Glomerular endothelial cell (primary cell): ENCODE measurements at regions not wholly inside any gene's neighbourhood (a gene's known extent, or its start where the extent isn't known, plus 50 kb on each side); places are given as distances from the start of the nearest gene placed in this dataset.

Source experiments
- DNase-seq: peaks from one replicate; pipeline ENCODE4 v3.0.0-alpha.2; 2011; ENCODE audit warnings: low read depth, low spot score; ENCODE audit errors: extremely low read depth

DNA sequence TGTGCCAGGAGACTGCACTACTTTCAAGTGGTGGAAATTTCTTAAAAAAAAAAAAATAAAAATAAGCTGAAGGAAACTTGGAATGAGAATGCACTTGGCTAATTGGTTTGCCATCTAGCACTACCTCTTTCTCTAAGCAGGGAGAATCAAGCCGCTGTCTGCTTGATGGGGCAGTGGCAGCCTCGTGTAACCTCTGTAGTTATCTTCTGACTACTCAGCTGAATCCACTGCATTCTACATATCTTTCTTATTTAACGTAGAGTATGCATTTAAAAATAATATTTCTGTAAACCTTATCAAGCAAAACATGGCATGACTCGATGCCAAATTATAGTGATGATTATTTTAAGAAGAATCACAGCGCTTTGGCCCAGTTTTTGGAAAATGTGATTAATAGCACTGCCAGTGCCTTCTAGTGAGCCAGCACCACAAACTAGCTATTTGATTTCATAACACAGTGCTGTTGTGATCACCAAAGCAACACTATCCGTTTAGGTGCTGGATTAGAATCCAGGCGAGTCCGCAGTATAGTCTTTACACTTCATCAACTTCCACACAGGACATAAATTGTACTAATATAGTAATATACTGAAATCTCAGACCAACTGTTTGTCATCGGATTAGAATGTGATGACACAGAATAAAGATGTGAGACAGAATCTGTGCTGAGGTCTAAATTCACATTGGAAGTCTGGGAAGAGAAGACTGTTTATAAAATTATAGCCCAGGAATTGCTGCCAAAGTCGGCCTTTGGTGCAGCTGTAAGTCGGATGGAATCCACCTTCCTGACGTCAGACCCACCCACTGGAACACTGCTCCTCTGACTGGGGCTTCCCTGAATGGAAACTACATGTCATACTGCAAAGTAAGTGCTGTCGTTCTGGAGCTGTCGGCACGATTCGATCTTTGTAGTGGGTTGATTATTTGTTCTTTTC, 136.5 kb upstream of the ETAA1 start:
- no peak for DNase-seq

DNA sequence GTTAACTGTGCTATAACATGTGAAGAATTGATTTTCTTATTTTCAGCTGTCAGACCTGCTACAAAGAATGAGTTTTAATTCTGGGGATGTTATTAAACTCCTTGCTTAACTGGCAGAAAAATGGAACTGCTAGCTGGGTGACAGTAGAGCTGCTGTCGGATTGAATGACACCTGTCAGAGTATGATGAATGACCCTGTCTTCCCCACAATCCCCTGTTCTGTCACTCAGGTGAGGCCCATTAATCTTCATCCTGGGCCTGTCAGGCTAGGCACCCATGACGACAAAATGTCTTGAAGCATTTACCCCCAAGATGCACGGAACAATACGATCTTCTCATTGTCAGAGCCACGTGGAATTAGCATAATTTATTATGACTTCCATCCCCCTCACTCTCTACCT, 129.9 kb upstream of the ETAA1 start:
- no peak for DNase-seq

DNA sequence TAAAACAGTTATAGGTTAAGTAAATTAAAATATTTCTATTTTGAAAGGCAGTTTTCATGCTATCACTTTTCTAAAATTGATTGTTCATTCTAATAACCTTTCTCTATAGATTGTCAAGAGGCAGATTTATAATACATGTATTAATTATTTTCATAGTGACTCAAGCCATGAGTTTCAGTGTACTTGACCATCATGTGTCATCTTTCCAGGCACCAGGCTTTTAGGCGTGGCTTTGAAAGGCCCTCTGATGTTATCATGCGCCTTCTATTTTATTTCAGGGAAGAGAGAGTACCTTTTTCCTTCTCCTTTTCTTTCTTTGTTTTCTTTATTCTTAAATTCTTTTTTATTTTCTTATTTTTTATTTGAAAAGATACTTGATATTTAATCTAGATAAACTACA, 128.3 kb upstream of the ETAA1 start:
- no peak for DNase-seq

DNA sequence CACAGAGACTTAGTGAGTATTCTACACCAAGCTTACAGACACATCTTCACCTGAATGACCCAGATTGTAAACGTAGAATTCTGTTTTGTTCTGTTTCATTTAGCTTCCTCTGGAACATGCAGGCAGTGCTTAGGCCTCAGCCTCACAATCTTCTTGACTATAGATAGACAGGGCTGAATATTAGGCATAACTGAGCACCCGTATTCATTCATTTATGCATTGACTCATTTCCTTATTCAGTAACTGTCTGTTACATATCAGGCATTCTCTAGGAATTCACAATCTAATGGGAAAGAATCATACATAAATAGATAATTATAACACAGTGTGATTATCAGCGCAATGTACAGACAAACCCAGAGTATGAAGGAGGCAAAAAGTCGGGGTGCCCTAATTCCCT, 124.9 kb upstream of the ETAA1 start:
- no peak for DNase-seq

DNA sequence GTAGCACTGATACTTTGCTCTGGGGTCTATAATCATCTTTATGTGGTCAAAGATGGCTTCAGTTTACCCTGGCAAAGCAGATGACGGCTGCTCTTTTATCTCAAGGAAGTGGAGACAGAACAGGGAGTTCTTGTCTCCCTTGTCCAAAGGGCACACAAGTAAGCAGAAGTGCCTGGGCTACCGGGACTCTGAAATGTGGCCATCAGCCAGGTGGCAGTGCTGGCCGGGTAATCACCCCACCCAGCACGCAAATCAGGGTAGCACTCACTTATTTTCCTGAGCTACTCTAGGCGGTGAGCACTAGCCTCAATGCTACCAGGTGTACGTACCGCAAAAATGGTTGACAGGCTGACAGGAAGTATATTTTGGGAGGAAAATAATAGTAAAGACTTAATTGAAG, 119.7 kb upstream of the ETAA1 start:
- DNase-seq = no peak

DNA sequence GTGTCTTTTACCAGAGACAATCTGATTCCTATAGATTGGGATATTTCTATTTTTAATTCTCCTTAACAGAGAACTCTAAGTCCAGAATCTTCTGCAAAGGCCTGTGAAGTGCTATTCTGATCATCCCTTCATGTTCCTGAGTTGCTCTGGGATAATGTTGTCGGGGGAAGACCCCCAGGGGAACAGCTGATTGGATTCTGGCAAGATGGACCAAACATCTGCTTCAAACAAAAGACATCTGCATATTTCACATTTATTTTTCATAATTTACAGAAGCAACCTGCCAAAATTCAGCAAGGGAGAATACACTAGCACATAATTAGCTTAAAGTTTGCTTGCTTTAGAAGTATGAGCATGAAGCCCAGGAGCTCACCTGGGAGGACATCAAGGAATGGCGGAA, 116.0 kb upstream of the ETAA1 start:
- no peak for DNase-seq

DNA sequence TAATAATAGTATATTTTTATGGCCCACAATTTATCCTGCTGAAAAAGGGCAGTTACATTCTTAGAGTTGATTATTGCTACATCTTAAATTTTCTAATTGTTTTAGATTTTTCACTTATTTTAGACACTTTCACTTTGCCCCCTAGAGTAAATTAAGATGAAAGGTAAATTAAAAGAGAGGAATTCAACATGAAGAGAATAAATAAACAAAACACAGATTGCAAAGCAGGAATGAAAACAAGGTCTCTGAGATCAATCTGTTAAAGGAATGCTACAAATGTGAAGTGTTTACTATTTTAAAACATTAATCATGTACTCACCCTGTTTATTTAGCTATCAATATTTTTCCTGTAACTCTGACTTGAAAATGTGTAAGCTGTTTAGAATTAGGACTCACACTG, 113.5 kb upstream of the ETAA1 start:
- no peak for DNase-seq

DNA sequence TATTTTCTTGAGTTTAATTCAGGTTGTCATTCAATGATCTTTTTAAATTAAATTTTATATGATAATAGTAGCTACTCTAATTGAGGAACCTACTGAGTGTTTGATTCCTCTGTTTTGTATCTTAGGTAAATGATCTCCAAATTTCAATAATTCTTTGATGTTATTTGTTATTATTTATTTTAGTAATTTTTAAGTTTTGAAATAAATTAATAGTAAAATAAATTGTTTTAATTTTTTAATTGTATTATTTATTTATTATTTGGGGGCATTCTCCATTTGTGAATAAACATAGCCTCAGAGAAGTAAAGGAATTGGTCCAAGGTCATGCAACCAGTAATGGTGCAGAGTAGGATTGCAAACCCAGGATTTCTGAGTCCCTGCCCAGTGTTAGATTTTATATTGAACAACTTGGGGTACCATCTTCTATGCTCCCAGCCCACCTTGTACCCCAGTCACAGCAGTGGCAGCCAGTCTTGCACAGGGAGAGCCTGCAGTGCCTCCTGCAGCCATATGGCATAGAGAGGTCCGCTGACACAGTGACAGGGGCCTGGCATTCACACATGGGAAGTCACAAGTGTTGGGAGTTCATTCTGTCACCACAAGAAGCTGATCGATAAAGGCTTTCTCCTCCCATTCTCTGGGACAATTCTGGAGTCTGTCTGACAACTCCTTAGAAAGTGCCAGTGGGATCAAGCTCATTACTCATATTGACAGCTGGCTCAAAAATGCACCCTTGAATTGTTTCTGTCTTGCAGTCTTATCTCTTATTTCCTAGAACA, 110.0 kb upstream of the ETAA1 start:
- no peak for DNase-seq

DNA sequence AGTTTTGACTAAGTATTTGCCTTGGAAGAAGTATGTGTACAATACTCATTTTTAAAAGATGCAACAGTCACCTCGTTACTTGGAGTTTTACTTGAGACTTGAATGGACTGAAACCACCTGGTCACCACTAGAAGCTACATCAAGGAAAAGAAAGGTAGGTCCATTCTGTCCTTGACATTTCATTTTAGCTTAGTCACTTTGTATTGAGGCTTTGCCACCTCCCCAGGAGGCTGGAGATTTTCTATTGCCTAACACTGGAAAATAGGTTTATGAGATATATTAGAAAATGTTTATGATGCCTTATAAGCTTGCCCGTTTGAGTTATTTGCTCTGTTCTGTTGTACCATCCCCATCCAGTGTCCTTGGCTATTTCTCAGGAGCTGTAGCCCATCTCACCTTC, 107.9 kb upstream of the ETAA1 start:
- DNase-seq = no peak

DNA sequence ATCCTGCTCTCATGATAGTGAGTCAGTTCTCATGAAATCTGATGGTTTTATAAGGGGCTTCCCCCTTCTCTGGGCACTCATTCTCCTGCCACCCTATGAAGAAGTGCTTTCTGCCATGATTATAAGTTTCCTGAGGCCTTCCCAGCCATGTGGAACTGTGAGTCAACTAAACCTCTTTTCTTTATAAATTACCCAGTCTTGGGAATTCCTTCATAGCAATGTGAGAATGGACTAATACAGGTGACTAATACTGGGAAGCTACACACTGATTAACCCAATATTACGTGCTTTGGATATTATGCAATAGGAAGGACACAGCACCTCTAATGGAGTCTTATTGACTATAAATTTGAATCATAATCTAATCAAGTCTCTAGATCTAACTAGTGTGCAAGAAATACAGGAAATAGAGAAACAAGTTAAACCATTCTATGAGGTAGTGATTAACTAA, 107.2 kb upstream of the ETAA1 start:
- DNase-seq = no peak

DNA sequence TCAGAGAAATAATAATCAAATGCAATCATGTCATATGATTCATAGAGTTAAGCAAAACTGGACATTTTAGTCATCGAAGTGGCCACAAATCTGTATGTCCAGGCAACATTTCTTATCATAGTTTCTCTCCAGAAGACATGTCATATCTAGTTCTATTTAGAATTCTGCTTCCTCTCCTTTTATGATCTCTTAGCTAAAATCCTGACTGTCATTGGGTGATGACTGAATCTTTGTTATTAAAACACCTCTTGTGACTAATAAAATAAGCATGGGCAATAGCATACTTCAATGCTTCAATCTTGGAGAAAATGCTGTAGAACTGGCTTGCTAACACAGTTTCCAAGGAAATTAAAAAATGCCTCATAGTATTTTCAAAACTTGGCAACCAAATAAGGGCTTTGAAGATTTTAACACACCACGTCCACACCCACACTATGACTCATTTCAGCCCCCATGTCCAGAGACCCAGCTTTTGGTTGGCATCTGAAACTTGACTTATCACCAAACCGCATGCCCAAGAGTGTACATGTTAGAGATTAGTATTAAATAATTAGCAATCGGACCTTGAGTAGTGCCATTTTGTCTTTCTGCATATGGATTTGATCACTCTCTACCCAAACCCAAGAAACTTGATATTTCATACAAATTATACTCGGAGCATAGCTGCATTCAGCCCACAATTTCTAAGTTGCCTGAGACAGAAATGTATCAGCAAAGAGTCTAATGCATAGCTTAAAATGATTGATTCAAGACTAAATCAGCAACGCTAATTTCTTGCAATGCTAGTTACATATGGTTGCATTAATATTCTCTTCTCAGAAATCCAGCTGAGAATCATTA, 106.5 kb upstream of the ETAA1 start:
- DNase-seq = no peak

DNA sequence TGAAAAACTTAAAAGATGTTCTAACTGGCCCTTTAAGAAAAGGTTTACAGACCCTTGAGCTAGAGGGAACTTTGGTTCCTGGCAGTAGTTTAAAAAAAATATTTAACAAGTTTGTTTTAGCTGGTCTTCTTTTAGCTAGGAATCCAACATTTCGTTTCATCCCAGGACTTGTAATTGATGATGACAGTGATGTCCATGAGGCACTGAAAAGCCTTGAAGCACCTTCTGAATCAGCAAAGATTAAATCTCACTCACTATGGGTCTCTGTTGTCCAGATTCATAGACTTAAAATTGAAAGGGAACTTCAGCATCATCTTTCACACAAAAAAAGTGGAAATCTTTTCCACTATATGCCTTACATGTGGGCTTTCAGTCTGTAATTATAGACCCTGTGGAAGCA, 102.9 kb upstream of the ETAA1 start:
- no peak for DNase-seq

DNA sequence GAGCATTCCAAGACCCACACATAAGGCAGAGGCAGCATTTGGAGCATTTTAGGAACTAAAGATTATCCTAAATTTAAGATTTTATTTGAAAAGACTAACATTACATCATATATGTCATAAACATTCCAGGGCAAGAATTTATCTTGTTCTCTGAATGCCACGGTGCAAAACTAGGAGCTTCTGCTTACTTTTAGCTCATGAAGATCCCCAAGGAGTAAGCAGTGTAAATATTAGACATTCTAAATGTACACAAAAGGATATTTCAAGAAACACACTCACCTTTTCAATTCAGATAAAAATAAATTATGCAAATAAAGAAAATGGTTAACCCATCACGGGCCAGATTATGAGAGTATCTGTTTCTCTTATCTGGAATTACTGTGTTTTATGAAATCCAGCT, 101.7 kb upstream of the ETAA1 start:
- DNase-seq = no peak

DNA sequence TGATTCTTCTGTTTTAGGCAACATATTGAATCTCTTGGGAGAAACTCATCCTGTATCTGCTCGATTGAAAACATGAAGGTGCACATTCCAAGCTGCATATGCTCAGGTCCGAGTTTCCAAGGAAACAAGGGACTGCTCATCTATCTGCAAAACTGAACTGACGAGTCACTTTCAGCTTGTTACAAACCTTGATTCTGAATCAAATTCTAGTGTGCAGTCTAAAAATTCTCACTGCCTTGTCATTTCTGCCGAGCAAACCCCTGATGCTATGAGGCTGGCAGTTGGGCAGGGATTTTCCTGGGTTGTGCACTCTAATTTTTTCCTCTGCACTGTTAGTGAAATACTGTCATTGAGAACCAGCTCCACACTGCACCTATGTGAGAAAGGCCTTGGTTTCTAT, 101.3 kb upstream of the ETAA1 start:
- DNase-seq = no peak

DNA sequence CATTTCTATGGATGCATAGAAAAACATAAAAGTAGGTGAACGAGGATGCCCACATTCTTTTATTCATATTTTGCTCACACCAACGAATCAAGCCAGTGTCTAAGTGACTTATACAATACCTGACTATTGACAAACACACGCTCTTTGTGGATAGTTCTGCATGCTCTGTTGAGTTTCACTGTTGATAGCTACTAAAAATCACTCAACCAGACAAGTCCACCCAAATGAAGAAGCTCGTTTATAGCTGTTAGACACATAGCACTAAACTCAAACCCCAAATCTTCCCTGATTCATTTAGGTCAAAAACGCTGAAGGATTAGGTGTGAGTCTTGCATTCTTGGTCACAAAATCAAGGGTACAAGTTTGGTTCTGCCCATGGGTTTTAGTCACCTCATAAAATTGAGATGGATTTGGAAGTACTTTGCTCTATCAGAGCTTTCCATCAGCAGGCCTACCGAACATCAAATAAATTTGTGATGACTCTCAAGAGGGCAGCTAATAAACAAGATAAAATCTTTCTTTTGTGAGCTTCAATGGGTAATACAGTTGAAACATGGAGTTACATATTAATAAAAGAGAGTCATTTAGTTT, 92.7 kb upstream of the ETAA1 start:
- no peak for DNase-seq

DNA sequence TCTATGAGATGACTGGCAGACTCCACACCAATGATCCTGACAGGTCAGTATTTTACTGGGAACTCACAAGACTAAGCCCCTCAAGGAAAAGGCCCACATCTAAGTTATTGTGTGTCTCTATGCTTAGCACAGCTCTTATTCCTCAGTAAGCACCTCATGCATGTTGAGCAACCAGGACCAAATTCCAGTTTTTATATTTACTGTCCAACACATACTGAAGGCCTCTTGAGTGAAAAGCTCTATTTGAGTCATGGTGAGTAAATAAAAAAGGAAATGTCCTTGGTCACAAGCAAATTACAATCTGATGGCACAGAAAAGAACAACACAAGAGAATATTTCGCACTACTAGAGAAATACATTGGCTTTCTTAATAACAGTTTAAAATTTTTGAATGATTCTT, 87.9 kb upstream of the ETAA1 start:
- DNase-seq = no peak

DNA sequence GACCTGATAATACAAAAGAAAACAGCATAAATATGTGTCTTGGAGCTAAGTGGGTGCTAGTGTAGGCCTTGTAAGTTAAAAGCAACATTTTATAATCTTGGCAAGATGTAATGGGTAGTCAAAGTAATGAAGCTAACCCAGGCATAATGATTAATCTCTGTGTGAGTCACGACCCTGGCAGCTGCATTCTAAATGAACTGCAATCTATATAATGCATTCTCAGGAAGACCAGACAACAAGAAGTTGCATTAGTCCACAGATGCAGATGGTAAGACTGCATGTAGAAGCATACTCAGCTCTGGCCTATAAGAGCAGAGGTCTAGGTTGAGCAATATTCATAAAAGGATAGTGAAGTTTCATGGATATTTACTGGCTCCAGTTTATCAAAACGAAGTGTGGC, 85.6 kb upstream of the ETAA1 start:
- no peak for DNase-seq

DNA sequence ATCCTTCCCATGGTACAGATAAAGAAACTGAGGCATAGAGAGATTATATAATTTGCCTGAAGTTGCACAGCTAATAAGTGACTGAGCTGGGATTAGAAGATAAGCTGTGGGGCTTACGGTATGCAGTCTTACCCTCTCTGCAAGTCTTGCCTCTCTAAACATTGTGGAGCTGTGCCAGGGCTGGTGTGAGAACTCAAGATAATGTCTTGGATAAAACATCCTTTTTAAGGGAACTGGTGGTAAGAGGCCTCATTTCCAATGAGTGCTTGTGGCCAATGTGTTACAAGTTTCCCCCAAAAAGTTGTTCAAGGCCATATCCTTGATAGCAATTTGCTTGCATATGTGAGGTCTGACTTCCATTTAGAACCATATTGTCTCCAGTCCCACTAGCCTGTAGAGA, 84.3 kb upstream of the ETAA1 start:
- no peak for DNase-seq

DNA sequence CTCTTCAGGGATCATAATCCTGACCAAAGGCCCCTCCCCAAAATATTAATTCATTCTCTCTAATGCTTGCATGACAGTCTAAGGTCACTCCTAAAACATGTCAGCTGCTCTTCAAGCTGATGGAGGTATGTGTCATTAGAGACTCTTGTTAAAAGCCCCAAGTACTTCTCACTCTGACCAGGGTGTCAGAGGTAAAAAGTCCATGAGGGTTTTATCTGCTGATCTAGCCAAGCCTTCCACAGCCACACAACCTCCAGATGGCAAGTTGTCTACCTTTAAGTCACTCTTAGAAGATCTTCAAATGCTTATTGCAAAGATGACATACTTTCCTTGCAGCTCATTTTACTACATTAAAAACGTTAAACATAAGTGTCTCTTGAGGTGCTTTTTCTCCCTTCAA, 83.6 kb upstream of the ETAA1 start:
- DNase-seq = no peak

DNA sequence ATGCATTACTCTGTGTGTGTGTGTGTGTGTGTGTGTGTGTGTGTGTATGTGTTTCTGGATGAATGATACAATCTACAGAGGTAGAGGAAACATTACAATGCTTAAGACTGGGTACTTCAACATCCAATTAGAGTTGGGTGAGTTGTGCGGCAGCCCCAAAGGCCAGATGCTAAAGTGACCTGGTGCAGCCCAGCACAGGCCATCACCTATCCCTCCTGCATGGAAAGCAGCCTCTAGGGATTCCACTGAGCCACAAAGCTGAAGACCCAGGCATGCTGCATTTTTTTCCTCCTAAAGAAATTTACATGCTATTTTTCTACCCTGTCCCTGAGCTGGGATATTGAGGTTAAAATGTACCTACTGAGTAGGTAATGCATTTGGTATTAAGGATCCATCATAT, 79.1 kb upstream of the ETAA1 start:
- no peak for DNase-seq

DNA sequence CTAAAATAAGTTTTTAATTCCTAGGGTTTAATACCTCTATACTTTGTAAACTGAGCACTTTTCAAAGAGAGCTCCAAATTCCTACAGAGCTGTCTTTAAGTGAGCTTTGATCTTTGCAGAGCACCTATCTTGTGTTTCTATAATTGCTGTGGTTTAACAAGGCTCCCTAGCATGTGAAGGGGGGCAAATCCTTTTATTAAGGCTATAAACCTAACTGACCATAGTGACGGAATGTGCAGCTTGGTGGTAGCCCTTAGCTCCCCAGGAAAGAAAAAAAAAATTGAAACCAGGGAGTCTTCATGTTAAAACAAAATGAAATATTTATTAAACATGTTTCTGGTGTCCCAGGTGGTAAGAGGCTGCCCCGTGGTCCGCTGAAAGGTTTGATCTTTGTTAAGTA, 78.6 kb upstream of the ETAA1 start:
- no peak for DNase-seq
